ENCODE measurements at regions not wholly inside any gene's neighbourhood (a gene's known extent, or its start where the extent isn't known, plus 50 kb on each side); places are given as distances from the start of the nearest gene placed in this dataset.

DNA sequence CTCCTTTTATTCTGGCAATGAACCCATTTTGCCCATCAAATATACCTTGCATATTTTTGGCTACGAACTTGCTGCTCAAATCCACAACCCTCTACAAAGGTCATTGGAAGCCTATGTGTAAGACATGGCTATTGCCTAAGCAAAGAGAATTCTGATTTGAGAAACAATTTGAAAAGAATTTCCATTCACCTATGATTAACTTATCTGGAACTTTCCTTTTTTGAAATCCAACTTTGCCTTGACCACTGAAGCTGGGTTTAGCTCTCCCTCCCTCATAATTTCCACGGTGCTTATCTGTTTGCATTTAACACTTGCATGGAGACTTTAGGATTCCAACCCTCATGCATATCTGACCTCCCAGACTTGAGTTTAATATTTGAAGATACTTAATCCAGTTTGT is 1514.7 kb upstream of the SLC10A2 start:
- no peak for TF ChIP-seq POLR2AphosphoS5 (IDR thresholded peaks at IDR 0.05; ENCODE audit: insufficient read depth in 1 of 2, low read depth in 1 of 2)
- TF ChIP-seq CTCF (IDR thresholded peaks at IDR 0.05): no peak
- no peak for TF ChIP-seq POLR2A (IDR thresholded peaks at IDR 0.05)

Data from vagina (tissue), 2 donors.